ENCODE measurements at regions not wholly inside any gene's neighbourhood (a gene's known extent, or its start where the extent isn't known, plus 50 kb on each side); places are given as distances from the start of the nearest gene placed in this dataset.

GRCh38 chr5:158277276-158277675 is 418.3 kb upstream of the CLINT1 start:
- no peak for ATAC-seq (ENCODE audit: insufficient read depth, low read depth)
- Histone ChIP-seq H3K4me1 (ENCODE audit: insufficient read depth, low read length) (no peaks in the 10 kb centered on the region), H3K4me2 (ENCODE audit: insufficient read depth, low read length) (no peak overlapping the region), H3K4me3 (ENCODE audit: low read depth in 1 of 2, low read length in 2 of 2) (no peak overlapping the region), H3K27me3 (ENCODE audit: insufficient read depth, low read length, poor library complexity) (no peaks in the 10 kb centered on the region), H3K9ac (ENCODE audit: low read depth, low read length) (no peak overlapping the region), H3K9me3 (ENCODE audit: insufficient read depth, low read length, severe bottlenecking) (no peaks in the 10 kb centered on the region), H2AFZ (ENCODE audit: low read depth, low read length) (no peak overlapping the region), H4K20me1 (ENCODE audit: insufficient read depth, low read length) (no peaks in the 10 kb centered on the region), H3K27ac (ENCODE audit: low read length) (no peak overlapping the region), H3K36me3 (ENCODE audit: insufficient read depth, low read length) (no peaks in the 10 kb centered on the region), H3K79me2 (ENCODE audit: insufficient read depth, low read length) (no peaks in the 10 kb centered on the region)
- no peak for TF ChIP-seq EZH2 (IDR thresholded peaks at IDR 0.05; ENCODE audit: borderline replicate concordance, low read depth, low read length, severe bottlenecking)
- TF ChIP-seq, protein P1, sequence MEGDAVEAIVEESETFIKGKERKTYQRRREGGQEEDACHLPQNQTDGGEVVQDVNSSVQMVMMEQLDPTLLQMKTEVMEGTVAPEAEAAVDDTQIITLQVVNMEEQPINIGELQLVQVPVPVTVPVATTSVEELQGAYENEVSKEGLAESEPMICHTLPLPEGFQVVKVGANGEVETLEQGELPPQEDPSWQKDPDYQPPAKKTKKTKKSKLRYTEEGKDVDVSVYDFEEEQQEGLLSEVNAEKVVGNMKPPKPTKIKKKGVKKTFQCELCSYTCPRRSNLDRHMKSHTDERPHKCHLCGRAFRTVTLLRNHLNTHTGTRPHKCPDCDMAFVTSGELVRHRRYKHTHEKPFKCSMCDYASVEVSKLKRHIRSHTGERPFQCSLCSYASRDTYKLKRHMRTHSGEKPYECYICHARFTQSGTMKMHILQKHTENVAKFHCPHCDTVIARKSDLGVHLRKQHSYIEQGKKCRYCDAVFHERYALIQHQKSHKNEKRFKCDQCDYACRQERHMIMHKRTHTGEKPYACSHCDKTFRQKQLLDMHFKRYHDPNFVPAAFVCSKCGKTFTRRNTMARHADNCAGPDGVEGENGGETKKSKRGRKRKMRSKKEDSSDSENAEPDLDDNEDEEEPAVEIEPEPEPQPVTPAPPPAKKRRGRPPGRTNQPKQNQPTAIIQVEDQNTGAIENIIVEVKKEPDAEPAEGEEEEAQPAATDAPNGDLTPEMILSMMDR (IDR thresholded peaks at IDR 0.05; ENCODE audit: borderline replicate concordance, extremely low read depth, low read length, poor library complexity, severe bottlenecking), result no peak
- DNase-seq, result no peak

GRCh38 chr5:158276692-158277091 is 417.7 kb upstream of the CLINT1 start:
- no peaks in the 10 kb centered on the region for H3K79me2 ChIP-seq (ENCODE audit: insufficient read depth, low read length)
- no peaks in the 10 kb centered on the region for H3K27me3 ChIP-seq (ENCODE audit: insufficient read depth, low read length, poor library complexity)
- H3K9me3 ChIP-seq (ENCODE audit: insufficient read depth, low read length, severe bottlenecking), result no peaks in the 10 kb centered on the region
- TF ChIP-seq EZH2 (IDR thresholded peaks at IDR 0.05; ENCODE audit: borderline replicate concordance, low read depth, low read length, severe bottlenecking), result no peak
- TF ChIP-seq, protein P1 (IDR thresholded peaks at IDR 0.05; ENCODE audit: borderline replicate concordance, extremely low read depth, low read length, poor library complexity, severe bottlenecking), result no peak
- no peak overlapping the region for H3K27ac ChIP-seq (ENCODE audit: low read length)
- ATAC-seq (ENCODE audit: insufficient read depth, low read depth) (no peak), DNase-seq (no peak)
- peaks cover 3% of the 10 kb centered on the region; the same call in 1 of the 2 replicates for H3K4me1 ChIP-seq (ENCODE audit: insufficient read depth, low read length)
- H3K4me3 ChIP-seq (ENCODE audit: low read depth in 1 of 2, low read length in 2 of 2), result no peak overlapping the region
- no peaks in the 10 kb centered on the region for H4K20me1 ChIP-seq (ENCODE audit: insufficient read depth, low read length)
- no peaks in the 10 kb centered on the region for H3K36me3 ChIP-seq (ENCODE audit: insufficient read depth, low read length)
- no peak overlapping the region for H3K4me2 ChIP-seq (ENCODE audit: insufficient read depth, low read length)
- no peak overlapping the region for H2AFZ ChIP-seq (ENCODE audit: low read depth, low read length)
- no peak overlapping the region for H3K9ac ChIP-seq (ENCODE audit: low read depth, low read length)

DNA sequence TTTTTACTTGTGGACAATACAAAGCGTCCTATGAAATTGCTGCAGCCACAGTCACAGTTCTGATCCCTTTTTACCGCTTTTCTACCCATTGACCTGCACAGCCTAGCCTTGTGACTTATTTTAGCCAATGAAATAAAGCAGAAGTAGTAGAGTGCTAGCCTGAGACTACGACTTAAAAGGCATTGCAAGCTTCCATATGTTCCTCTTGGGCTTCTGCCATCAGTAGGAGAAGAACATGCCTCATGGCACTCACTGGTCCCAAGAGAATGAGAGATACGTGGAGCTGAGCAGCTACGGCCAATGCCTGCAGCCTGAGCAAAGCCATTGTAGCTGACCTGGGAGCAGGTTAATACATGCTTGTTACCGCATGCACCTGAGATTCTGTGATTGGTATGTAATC is 416.6 kb upstream of the CLINT1 start:
- H3K9me3 ChIP-seq (ENCODE audit: insufficient read depth, low read length, severe bottlenecking), result no peaks in the 10 kb centered on the region
- H3K4me2 ChIP-seq (ENCODE audit: insufficient read depth, low read length), result no peak overlapping the region
- no peaks in the 10 kb centered on the region for H4K20me1 ChIP-seq (ENCODE audit: insufficient read depth, low read length)
- no peak for ATAC-seq (ENCODE audit: insufficient read depth, low read depth)
- H3K27me3 ChIP-seq (ENCODE audit: insufficient read depth, low read length, poor library complexity), result no peaks in the 10 kb centered on the region
- H3K79me2 ChIP-seq (ENCODE audit: insufficient read depth, low read length), result no peaks in the 10 kb centered on the region
- H3K27ac ChIP-seq (ENCODE audit: low read length), result no peak overlapping the region
- peaks cover 14% of the 10 kb centered on the region for H3K4me1 ChIP-seq (ENCODE audit: insufficient read depth, low read length)
- no peaks in the 10 kb centered on the region for H3K36me3 ChIP-seq (ENCODE audit: insufficient read depth, low read length)
- H3K9ac ChIP-seq (ENCODE audit: low read depth, low read length), result no peak overlapping the region
- H2AFZ ChIP-seq (ENCODE audit: low read depth, low read length), result no peak overlapping the region
- DNase-seq, result no peak
- H3K4me3 ChIP-seq (ENCODE audit: low read depth in 1 of 2, low read length in 2 of 2), result no peak overlapping the region
- no peak for TF ChIP-seq EZH2 (IDR thresholded peaks at IDR 0.05; ENCODE audit: borderline replicate concordance, low read depth, low read length, severe bottlenecking)
- TF ChIP-seq, protein P1 (IDR thresholded peaks at IDR 0.05; ENCODE audit: borderline replicate concordance, extremely low read depth, low read length, poor library complexity, severe bottlenecking), result no peak

- Histone ChIP-seq H3K27ac (ENCODE audit: low read length) (no peak overlapping the region), H3K9me3 (ENCODE audit: insufficient read depth, low read length, severe bottlenecking) (peaks cover 3% of the 10 kb centered on the region), H3K36me3 (ENCODE audit: insufficient read depth, low read length) (no peaks in the 10 kb centered on the region), H3K79me2 (ENCODE audit: insufficient read depth, low read length) (no peaks in the 10 kb centered on the region), H2AFZ (ENCODE audit: low read depth, low read length) (no peak overlapping the region), H4K20me1 (ENCODE audit: insufficient read depth, low read length) (no peaks in the 10 kb centered on the region), H3K9ac (ENCODE audit: low read depth, low read length) (no peak overlapping the region), H3K4me2 (ENCODE audit: insufficient read depth, low read length) (no peak overlapping the region), H3K4me1 (ENCODE audit: insufficient read depth, low read length) (peaks cover 26% of the 10 kb centered on the region), H3K27me3 (ENCODE audit: insufficient read depth, low read length, poor library complexity) (no peaks in the 10 kb centered on the region), H3K4me3 (ENCODE audit: low read depth in 1 of 2, low read length in 2 of 2) (no peak overlapping the region)
- no peak for DNase-seq
- TF ChIP-seq, protein P1 (IDR thresholded peaks at IDR 0.05; ENCODE audit: borderline replicate concordance, extremely low read depth, low read length, poor library complexity, severe bottlenecking), result no peak
- no peak for TF ChIP-seq EZH2 (IDR thresholded peaks at IDR 0.05; ENCODE audit: borderline replicate concordance, low read depth, low read length, severe bottlenecking)
- ATAC-seq (ENCODE audit: insufficient read depth, low read depth), result no peak
Observed at GRCh38 chr5:158273035-158273434, 414.1 kb upstream of the CLINT1 start.
